HG03354 (cell line): ENCODE measurements at regions not wholly inside any gene's neighbourhood (a gene's known extent, or its start where the extent isn't known, plus 50 kb on each side); places are given as distances from the start of the nearest gene placed in this dataset.

Experiments used
- ATAC-seq: cut with Tn5 transposase; IDR thresholded peaks from one replicate; pipeline ENCODE4 v1.9.1; 2021; ENCODE audit warnings: mild to moderate bottlenecking; ENCODE audit not compliant: unreplicated experiment, poor library complexity, severe bottlenecking

GRCh38 chr2:12070581-12070980 is 324.1 kb downstream of the LPIN1 start:
- no peak for ATAC-seq

GRCh38 chr2:12071318-12071717 is 324.9 kb downstream of the LPIN1 start:
- peak; percentile 85 for ATAC-seq

- ATAC-seq: no peak
These were observed 326.9 kb downstream of the LPIN1 start for GRCh38 chr2:12073217-12073852.

GRCh38 chr2:12074126-12074844 is 327.9 kb downstream of the LPIN1 start:
- ATAC-seq: no peak

GRCh38 chr2:12074845-12075217 is 328.4 kb downstream of the LPIN1 start:
- no peak for ATAC-seq

GRCh38 chr2:12075603-12076002 is 329.2 kb downstream of the LPIN1 start:
- no peak for ATAC-seq

GRCh38 chr2:12076810-12077209 is 330.4 kb downstream of the LPIN1 start:
- ATAC-seq: peak; percentile 48

GRCh38 chr2:12080360-12080759 is 333.9 kb downstream of the LPIN1 start:
- ATAC-seq: no peak

GRCh38 chr2:12081481-12082210 is 335.2 kb downstream of the LPIN1 start:
- ATAC-seq: no peak

GRCh38 chr2:12083081-12083581 is 336.7 kb downstream of the LPIN1 start:
- no peak for ATAC-seq

GRCh38 chr2:12083713-12084419 is 337.4 kb downstream of the LPIN1 start:
- no peak for ATAC-seq

- ATAC-seq: no peak
These were observed 340.7 kb downstream of the LPIN1 start for GRCh38 chr2:12087175-12087574.

GRCh38 chr2:12087671-12088380 is 341.4 kb downstream of the LPIN1 start:
- no peak for ATAC-seq

GRCh38 chr2:12089001-12089400 is 342.6 kb downstream of the LPIN1 start:
- ATAC-seq: no peak

GRCh38 chr2:12089496-12089895 is 343.1 kb downstream of the LPIN1 start:
- no peak for ATAC-seq

GRCh38 chr2:12090072-12090471 is 343.6 kb downstream of the LPIN1 start:
- no peak for ATAC-seq

GRCh38 chr2:12090590-12090989 is 344.2 kb downstream of the LPIN1 start:
- ATAC-seq: no peak

GRCh38 chr2:12091201-12091806 is 344.9 kb downstream of the LPIN1 start:
- no peak for ATAC-seq

GRCh38 chr2:12094134-12094533 is 347.7 kb downstream of the LPIN1 start:
- ATAC-seq: no peak
